ENCODE measurements at regions not wholly inside any gene's neighbourhood (a gene's known extent, or its start where the extent isn't known, plus 50 kb on each side); places are given as distances from the start of the nearest gene placed in this dataset.

- DNase-seq (ENCODE audit: low read depth in 1 of 2, low spot score in 2 of 2): no peak
- Histone ChIP-seq H3K9me3 (replicated peaks) (no peaks in the 10 kb centered on the region; the same call in 1 of the 2 replicates), H3K36me3 (no peaks in the 10 kb centered on the region), H3K27ac (no peak overlapping the region), H3K4me3 (no peak overlapping the region), H3K27me3 (replicated peaks) (no peaks in the 10 kb centered on the region; the same call in 1 of the 2 replicates), H3K4me1 (replicated peaks) (no peaks in the 10 kb centered on the region)
These were observed 71.9 kb upstream of the RANBP3L start for GRCh38 chr5:36373527-36374086.

- Histone ChIP-seq H3K36me3 (no peaks in the 10 kb centered on the region), H3K27ac (no peak overlapping the region), H3K27me3 (replicated peaks) (no peaks in the 10 kb centered on the region; the same call in 1 of the 2 replicates), H3K4me3 (no peak overlapping the region), H3K4me1 (replicated peaks) (no peaks in the 10 kb centered on the region), H3K9me3 (replicated peaks) (no peaks in the 10 kb centered on the region; the same call in 1 of the 2 replicates)
- DNase-seq (ENCODE audit: low read depth in 1 of 2, low spot score in 2 of 2): no peak
These were observed 72.7 kb upstream of the RANBP3L start for GRCh38 chr5:36374266-36374862.

- Histone ChIP-seq H3K4me1 (replicated peaks) (no peaks in the 10 kb centered on the region), H3K27me3 (replicated peaks) (no peaks in the 10 kb centered on the region; the same call in 1 of the 2 replicates), H3K27ac (no peak overlapping the region), H3K4me3 (no peak overlapping the region), H3K9me3 (replicated peaks) (no peaks in the 10 kb centered on the region), H3K36me3 (no peaks in the 10 kb centered on the region)
- DNase-seq (ENCODE audit: low read depth in 1 of 2, low spot score in 2 of 2): no peak
These were observed 75.5 kb upstream of the RANBP3L start for GRCh38 chr5:36377192-36377591.

- no peaks in the 10 kb centered on the region for H3K36me3 ChIP-seq
- H3K4me3 ChIP-seq: no peak overlapping the region
- no peaks in the 10 kb centered on the region for H3K4me1 ChIP-seq (replicated peaks)
These were observed 76.8 kb upstream of the RANBP3L start for GRCh38 chr5:36378551-36378950.

GRCh38 chr5:36382890-36383289 lies 81.2 kb upstream of the RANBP3L start:
- no peak for DNase-seq (ENCODE audit: low read depth in 1 of 2, low spot score in 2 of 2)
- Histone ChIP-seq H3K9me3 (replicated peaks) (no peaks in the 10 kb centered on the region), H3K36me3 (no peaks in the 10 kb centered on the region), H3K27me3 (replicated peaks) (no peaks in the 10 kb centered on the region; the same call in 1 of the 2 replicates), H3K4me3 (no peak overlapping the region), H3K4me1 (replicated peaks) (no peaks in the 10 kb centered on the region), H3K27ac (no peak overlapping the region)

More at GRCh38 chr5:36378551-36378950, 76.8 kb upstream of the RANBP3L start:
- Histone ChIP-seq H3K9me3 (replicated peaks) (no peaks in the 10 kb centered on the region), H3K27ac (no peak overlapping the region), H3K27me3 (replicated peaks) (no peaks in the 10 kb centered on the region; the same call in 1 of the 2 replicates)
- DNase-seq (ENCODE audit: low read depth in 1 of 2, low spot score in 2 of 2): no peak

DNA sequence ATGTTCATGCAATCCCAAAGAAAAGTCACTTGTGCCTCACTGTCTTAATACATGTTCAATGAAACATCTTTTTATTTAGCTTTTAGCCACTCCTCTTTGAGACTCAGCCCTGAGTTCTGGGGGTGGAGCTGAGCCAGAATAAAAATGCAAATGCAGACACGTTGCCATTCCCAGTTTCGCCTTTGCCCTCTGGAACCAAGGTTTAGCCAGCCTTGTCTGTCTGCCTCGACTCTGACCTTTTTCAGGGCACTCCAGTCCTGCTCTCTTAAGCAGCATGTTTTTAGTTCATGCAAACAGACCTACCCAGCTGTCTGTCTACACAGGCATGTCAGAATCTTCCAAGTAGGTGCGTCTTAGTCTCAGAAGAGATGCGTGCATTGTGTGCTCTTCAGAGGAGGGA lies 82.2 kb upstream of the RANBP3L start:
- no peak for DNase-seq (ENCODE audit: low read depth in 1 of 2, low spot score in 2 of 2)
- no peaks in the 10 kb centered on the region for H3K36me3 ChIP-seq
- H3K9me3 ChIP-seq (replicated peaks): no peaks in the 10 kb centered on the region
- no peaks in the 10 kb centered on the region for H3K4me1 ChIP-seq (replicated peaks)
- H3K4me3 ChIP-seq: no peak overlapping the region
- no peak overlapping the region for H3K27ac ChIP-seq
- no peaks in the 10 kb centered on the region; the same call in 1 of the 2 replicates for H3K27me3 ChIP-seq (replicated peaks)

DNA sequence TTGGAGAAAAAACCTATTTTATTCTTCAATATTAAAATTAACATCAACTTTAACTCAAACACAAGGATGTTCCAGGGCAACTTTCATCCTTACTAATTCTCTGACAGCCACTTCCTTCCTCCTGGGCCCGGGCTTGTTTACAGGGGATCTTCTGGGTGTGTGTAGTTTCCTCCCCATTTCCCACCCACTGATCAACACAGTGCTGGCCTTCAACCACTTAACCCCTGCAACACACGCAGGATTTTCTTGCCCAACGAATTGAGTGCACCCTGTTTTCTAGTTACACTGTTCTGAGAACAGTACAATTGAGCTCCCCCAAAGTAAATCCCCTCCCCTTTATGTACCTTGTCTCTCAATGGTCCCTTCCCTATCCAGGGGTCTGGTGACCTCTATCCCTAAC lies 83.1 kb upstream of the RANBP3L start:
- DNase-seq (ENCODE audit: low read depth in 1 of 2, low spot score in 2 of 2): no peak
- Histone ChIP-seq H3K27me3 (replicated peaks) (no peaks in the 10 kb centered on the region; the same call in 1 of the 2 replicates), H3K4me3 (no peak overlapping the region), H3K27ac (no peak overlapping the region), H3K4me1 (replicated peaks) (no peaks in the 10 kb centered on the region), H3K9me3 (replicated peaks) (no peaks in the 10 kb centered on the region), H3K36me3 (no peaks in the 10 kb centered on the region)

DNA sequence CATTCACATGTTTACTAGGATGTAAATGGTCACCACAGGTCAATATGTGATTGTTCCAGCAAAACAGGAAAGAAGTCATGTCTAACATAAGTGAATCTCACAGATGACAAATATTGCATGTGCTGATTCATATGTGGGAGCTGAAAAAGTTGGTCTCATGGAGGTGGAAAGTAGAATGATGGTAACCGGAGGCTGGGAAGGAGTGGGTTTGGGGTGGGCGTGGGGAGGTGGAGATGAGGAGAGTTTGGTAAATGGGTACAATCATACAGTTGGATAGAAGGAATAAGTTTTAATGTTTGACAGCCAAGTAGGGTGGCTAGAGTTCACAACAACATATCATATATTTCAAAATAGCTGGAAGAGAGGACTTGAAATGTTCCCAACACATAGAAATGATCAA lies 83.8 kb upstream of the RANBP3L start:
- Histone ChIP-seq H3K4me1 (replicated peaks) (no peaks in the 10 kb centered on the region), H3K27me3 (replicated peaks) (no peaks in the 10 kb centered on the region; the same call in 1 of the 2 replicates), H3K27ac (no peak overlapping the region), H3K36me3 (no peaks in the 10 kb centered on the region), H3K9me3 (replicated peaks) (no peaks in the 10 kb centered on the region), H3K4me3 (no peak overlapping the region)
- no peak for DNase-seq (ENCODE audit: low read depth in 1 of 2, low spot score in 2 of 2)

DNA sequence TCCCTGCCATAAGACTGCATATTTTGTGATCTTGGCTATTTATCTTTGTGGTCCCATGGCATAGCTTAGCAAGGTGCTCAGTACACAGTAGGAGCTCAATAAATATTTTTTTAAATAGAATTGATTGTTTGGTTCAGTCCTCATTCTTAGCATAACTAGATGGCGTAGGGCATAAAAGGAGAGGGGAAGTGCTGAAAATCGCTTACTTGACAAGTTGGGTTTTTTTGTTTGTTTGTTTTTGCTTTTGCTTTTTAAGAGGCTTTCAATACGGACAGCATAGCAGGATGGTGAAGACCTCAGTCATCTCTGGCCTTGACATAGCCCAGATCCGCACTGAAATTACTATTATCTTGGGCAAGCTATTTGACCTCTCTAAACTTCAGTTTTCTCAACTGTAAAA lies 86.6 kb upstream of the RANBP3L start:
- Histone ChIP-seq H3K27me3 (replicated peaks) (0 out of 2 replicates have a peak, but pooled peaks cover 4% of the 10 kb centered on the region), H3K9me3 (replicated peaks) (no peaks in the 10 kb centered on the region), H3K36me3 (no peaks in the 10 kb centered on the region), H3K4me1 (replicated peaks) (no peaks in the 10 kb centered on the region), H3K4me3 (no peak overlapping the region), H3K27ac (no peak overlapping the region)
- DNase-seq (ENCODE audit: low read depth in 1 of 2, low spot score in 2 of 2): peak in 1 of 2 experiments; percentile 12

DNA sequence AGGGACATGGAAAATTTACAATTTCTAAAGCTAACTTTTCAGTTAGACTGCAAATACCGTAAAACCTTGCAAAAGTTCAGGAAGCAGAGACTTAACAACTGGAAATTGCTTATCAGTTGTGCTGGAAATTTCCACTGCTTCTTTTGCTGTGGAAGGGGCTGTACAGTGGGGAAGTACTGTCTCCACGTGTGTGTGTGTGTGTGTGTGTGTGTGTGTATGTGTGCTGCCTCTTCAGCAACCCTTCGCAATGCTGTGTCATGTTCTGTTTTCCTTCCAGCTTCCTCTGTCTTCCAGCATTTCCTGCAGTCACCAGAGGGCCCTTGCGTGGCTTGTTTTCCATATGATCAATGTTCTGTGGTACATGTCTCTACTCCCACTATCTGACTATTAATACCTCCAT lies 87.5 kb upstream of the RANBP3L start:
- H3K36me3 ChIP-seq: no peaks in the 10 kb centered on the region
- DNase-seq (ENCODE audit: low read depth in 1 of 2, low spot score in 2 of 2): no peak
- no peaks in the 10 kb centered on the region for H3K4me1 ChIP-seq (replicated peaks)
- H3K27ac ChIP-seq: no peak overlapping the region
- H3K27me3 ChIP-seq (replicated peaks): 0 out of 2 replicates have a peak, but pooled peaks cover 4% of the 10 kb centered on the region
- no peak overlapping the region for H3K4me3 ChIP-seq
- no peaks in the 10 kb centered on the region for H3K9me3 ChIP-seq (replicated peaks)

GRCh38 chr5:36390640-36391039 lies 88.9 kb upstream of the RANBP3L start:
- H3K36me3 ChIP-seq: no peaks in the 10 kb centered on the region
- H3K4me3 ChIP-seq: no peak overlapping the region
- H3K4me1 ChIP-seq (replicated peaks): no peaks in the 10 kb centered on the region
- no peak for DNase-seq (ENCODE audit: low read depth in 1 of 2, low spot score in 2 of 2)
- H3K27ac ChIP-seq: no peak overlapping the region
- H3K9me3 ChIP-seq (replicated peaks): no peaks in the 10 kb centered on the region
- peaks cover 9% of the 10 kb centered on the region for H3K27me3 ChIP-seq (replicated peaks)

- H3K27me3 ChIP-seq (replicated peaks): peaks cover 9% of the 10 kb centered on the region
- H3K4me3 ChIP-seq: no peak overlapping the region
- H3K27ac ChIP-seq: no peak overlapping the region
- no peak for DNase-seq (ENCODE audit: low read depth in 1 of 2, low spot score in 2 of 2)
- H3K4me1 ChIP-seq (replicated peaks): 0 out of 2 replicates have a peak, but pooled peaks cover 3% of the 10 kb centered on the region
- no peaks in the 10 kb centered on the region for H3K36me3 ChIP-seq
- no peaks in the 10 kb centered on the region for H3K9me3 ChIP-seq (replicated peaks)
These were observed 90.5 kb upstream of the RANBP3L start for GRCh38 chr5:36392186-36392585.

GRCh38 chr5:36392818-36393217 lies 91.1 kb upstream of the RANBP3L start:
- H3K27me3 ChIP-seq (replicated peaks): peaks cover 11% of the 10 kb centered on the region
- no peak overlapping the region for H3K27ac ChIP-seq
- DNase-seq (ENCODE audit: low read depth in 1 of 2, low spot score in 2 of 2): no peak
- 0 out of 2 replicates have a peak, but pooled peaks cover 3% of the 10 kb centered on the region for H3K4me1 ChIP-seq (replicated peaks)
- no peak overlapping the region for H3K4me3 ChIP-seq
- H3K36me3 ChIP-seq: no peaks in the 10 kb centered on the region
- no peaks in the 10 kb centered on the region for H3K9me3 ChIP-seq (replicated peaks)

GRCh38 chr5:36393656-36394428 lies 92.1 kb upstream of the RANBP3L start:
- no peak overlapping the region for H3K27ac ChIP-seq

More at GRCh38 chr5:36393656-36394428, 92.1 kb upstream of the RANBP3L start:
- no peak for DNase-seq (ENCODE audit: low read depth in 1 of 2, low spot score in 2 of 2)
- Histone ChIP-seq H3K36me3 (no peaks in the 10 kb centered on the region), H3K4me1 (replicated peaks) (0 out of 2 replicates have a peak, but pooled peaks cover 3% of the 10 kb centered on the region), H3K27me3 (replicated peaks) (peaks cover 15% of the 10 kb centered on the region), H3K4me3 (no peak overlapping the region), H3K9me3 (replicated peaks) (no peaks in the 10 kb centered on the region)

Measured in SJSA1 (cell line).